Neural progenitor cell (in vitro differentiated cells): ENCODE measurements at regions not wholly inside any gene's neighbourhood (a gene's known extent, or its start where the extent isn't known, plus 50 kb on each side); places are given as distances from the start of the nearest gene placed in this dataset.

ENCODE experiments used
- CTCF ChIP-seq: fragments of 200-600 bp; sonication (generic); IDR thresholded peaks from 2 replicates; pipeline ENCODE4 v1.5.1; 2017; ENCODE audit warnings: antibody characterized with exemption, mild to moderate bottlenecking
- EZH2 ChIP-seq: fragments of 200-600 bp; sonication (generic); IDR thresholded peaks from 2 replicates; pipeline ENCODE4 v1.6.1; 2017; ENCODE audit warnings: antibody characterized with exemption, mild to moderate bottlenecking, moderate library complexity

DNA sequence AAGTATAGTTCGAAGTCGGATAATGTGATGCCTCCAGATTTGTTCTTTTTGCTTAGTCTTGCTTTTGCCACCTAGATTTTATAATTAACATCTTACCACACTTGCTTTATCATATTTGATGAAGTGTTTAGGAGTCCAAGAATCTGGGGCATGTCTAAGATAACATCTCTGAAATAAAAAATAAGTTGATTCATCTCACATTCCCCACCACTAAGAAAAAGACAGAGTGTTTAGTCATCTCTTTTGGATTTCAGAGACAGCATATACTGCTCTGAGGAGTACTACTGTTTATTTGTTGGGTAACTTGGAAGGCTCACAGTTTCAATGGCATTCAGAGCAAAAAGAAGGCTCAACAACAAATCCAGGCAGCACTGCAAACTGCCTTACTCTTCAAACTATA, 324.2 kb upstream of the ATP11B start:
- no peak for TF ChIP-seq CTCF
- no peak for TF ChIP-seq EZH2
